OCI-LY1 (cell line): ENCODE measurements at regions not wholly inside any gene's neighbourhood (a gene's known extent, or its start where the extent isn't known, plus 50 kb on each side); places are given as distances from the start of the nearest gene placed in this dataset.

ENCODE experiments used
- CTCF ChIP-seq: fragments of 200-600 bp; sonication (generic), shearing (Covaris generic); IDR thresholded peaks from 2 replicates; pipeline ENCODE4 v1.5.1; 2017; ENCODE audit warnings: mild to moderate bottlenecking, antibody characterized with exemption, low read length, moderate library complexity, mixed read lengths
- EZH2 ChIP-seq: fragments of 200-600 bp; sonication (generic), shearing (Covaris generic); IDR thresholded peaks from 2 replicates; pipeline ENCODE4 v1.8.0; 2017; ENCODE audit warnings: borderline replicate concordance, mixed run types, mild to moderate bottlenecking, antibody characterized with exemption, low read length, moderate library complexity, mixed read lengths

- TF ChIP-seq CTCF: no peak
- TF ChIP-seq EZH2: no peak
Measured at GRCh38 chr19:28596561-28597071, 616.3 kb downstream of the UQCRFS1 start.
